Panc1 (cell line): ENCODE measurements at regions not wholly inside any gene's neighbourhood (a gene's known extent, or its start where the extent isn't known, plus 50 kb on each side); places are given as distances from the start of the nearest gene placed in this dataset.

ENCODE experiments used
- POLR2AphosphoS5 ChIP-seq: IDR thresholded peaks from 2 replicates; pipeline ENCODE4 v1.6.1; 2012; ENCODE audit warnings: mild to moderate bottlenecking, low read depth, low read length, moderate library complexity
- REST ChIP-seq, 2 experiments: IDR thresholded peaks; 2 replicates each; pipeline ENCODE4 v1.6.1; 2011 to 2012; ENCODE audit warnings: low read depth in 2 of 2, control low read depth in 1 of 2, low read length in 1 of 2, mild to moderate bottlenecking in 1 of 2, moderate library complexity in 1 of 2; ENCODE audit not compliant: insufficient read depth in 1 of 2
- TCF7L2 ChIP-seq: IDR thresholded peaks from 2 replicates; pipeline ENCODE4 v1.6.1; 2011; ENCODE audit warnings: mild to moderate bottlenecking, low read depth, low read length, inconsistent platforms
- TF ChIP-seq, protein P1 (sequence below): fragments of 450-650 bp; IDR thresholded peaks from 2 replicates; pipeline ENCODE4 v1.5.1; 2017; ENCODE audit warnings: mild to moderate bottlenecking

- TF ChIP-seq POLR2AphosphoS5 (no peak), REST (IDR thresholded peaks at IDR 0.05; ENCODE audit: insufficient read depth in 1 of 2, low read depth in 2 of 2, low read length in 1 of 2) (no peak), TCF7L2 (no peak)
- TF ChIP-seq, protein P1, sequence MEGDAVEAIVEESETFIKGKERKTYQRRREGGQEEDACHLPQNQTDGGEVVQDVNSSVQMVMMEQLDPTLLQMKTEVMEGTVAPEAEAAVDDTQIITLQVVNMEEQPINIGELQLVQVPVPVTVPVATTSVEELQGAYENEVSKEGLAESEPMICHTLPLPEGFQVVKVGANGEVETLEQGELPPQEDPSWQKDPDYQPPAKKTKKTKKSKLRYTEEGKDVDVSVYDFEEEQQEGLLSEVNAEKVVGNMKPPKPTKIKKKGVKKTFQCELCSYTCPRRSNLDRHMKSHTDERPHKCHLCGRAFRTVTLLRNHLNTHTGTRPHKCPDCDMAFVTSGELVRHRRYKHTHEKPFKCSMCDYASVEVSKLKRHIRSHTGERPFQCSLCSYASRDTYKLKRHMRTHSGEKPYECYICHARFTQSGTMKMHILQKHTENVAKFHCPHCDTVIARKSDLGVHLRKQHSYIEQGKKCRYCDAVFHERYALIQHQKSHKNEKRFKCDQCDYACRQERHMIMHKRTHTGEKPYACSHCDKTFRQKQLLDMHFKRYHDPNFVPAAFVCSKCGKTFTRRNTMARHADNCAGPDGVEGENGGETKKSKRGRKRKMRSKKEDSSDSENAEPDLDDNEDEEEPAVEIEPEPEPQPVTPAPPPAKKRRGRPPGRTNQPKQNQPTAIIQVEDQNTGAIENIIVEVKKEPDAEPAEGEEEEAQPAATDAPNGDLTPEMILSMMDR, result no peak
Measured at GRCh38 chrX:39475372-39475771, 622.4 kb downstream of the BCOR start.
